Caki2 (cell line): ENCODE measurements at regions not wholly inside any gene's neighbourhood (a gene's known extent, or its start where the extent isn't known, plus 50 kb on each side); places are given as distances from the start of the nearest gene placed in this dataset.

Experiments used
- DNase-seq: peaks from one replicate; pipeline ENCODE4 v3.0.0-alpha.2; 2015; ENCODE audit warnings: low read depth
- in situ Hi-C: cut with HindIII; loops from 2 replicates; pipeline ENCODE4 v1.10.0; 2016; ENCODE audit warnings: low sequenced_read_pairs, low pct_unique_long_range_greater_than_20kb, mixed read lengths

DNA sequence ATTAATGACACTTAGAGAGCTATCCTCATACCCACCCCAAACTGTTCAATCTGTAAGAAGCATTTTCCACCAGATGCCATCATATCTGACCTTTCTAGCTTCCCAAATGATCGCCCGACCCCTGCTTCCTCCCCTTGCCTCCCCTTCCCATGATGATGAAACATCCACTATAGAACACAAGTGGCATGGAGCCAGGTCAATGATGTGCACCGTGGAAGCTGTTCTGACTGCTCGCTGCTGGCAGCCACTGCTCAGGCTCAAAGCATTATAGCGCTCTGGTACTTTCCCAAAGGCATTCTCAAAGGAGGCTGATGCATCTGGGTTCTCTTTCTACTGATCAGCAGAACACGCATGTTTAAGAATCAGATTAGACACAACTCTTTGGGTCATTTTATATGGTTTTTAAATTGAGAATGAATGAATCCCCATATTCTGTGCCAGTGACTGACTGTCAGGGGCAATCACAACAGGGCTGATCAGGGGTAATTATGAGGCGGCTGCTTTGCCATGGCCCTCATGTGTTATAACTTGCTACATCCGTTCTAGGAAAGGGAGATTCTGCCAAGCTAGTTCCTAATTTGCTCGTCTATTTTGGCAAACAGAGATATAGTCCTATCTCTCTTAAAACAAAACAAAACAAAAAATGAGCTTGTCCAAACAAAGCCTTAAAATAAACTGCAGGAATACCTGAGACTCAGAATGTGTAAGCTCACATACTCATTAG lies 343.7 kb downstream of the ENC1 start:
- no peak for DNase-seq

DNA sequence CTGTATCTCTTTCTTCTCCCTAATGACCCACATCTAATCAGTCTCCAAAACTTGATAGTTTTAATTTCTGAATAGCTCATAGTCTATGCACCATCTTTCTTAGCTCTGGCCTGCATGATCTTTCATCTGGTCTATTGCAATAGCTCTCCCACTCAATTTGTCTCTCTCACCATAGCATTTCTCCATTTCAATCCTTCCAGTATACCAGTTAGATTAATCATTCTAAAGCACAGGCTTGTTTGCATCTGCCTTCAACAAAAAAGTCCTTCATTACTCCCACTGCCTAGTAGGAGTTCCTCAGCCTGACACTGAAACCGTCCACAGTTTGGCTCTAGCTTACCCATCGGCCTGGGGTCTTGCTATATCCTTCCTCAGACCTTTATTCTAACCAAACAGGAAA lies 344.9 kb downstream of the ENC1 start:
- in situ Hi-C loops, result no loop called here
- no peak for DNase-seq

More for the DNA sequence above, 343.7 kb downstream of the ENC1 start:
- in situ Hi-C loops, result no loop called here

GRCh38 chr5:74295141-74295540 lies 345.4 kb downstream of the ENC1 start:
- in situ Hi-C loops, result no loop called here

GRCh38 chr5:74294231-74294705 lies 346.3 kb downstream of the ENC1 start:
- in situ Hi-C loops, result no loop called here
- DNase-seq, result no peak

More at GRCh38 chr5:74295141-74295540, 345.4 kb downstream of the ENC1 start:
- no peak for DNase-seq

DNA sequence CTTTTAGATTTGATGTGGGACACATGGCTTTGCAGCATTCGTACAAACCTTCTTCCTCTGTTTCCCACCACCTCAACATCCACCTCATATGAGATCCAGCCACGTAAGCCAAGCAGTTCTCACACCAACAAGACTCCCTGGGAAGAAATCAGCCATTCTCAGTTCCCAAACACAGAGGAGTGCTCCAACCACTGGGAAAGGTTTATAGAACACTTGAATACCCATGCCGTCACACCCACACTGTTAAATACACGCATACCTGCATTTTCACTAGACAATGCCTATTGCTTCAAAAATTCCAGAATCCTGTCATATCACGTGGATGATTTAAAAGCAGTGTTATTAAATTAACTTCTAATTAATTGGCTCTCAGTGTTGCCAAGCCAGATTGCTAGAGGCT lies 347.3 kb downstream of the ENC1 start:
- in situ Hi-C loops, result no loop called here
- DNase-seq, result no peak

DNA sequence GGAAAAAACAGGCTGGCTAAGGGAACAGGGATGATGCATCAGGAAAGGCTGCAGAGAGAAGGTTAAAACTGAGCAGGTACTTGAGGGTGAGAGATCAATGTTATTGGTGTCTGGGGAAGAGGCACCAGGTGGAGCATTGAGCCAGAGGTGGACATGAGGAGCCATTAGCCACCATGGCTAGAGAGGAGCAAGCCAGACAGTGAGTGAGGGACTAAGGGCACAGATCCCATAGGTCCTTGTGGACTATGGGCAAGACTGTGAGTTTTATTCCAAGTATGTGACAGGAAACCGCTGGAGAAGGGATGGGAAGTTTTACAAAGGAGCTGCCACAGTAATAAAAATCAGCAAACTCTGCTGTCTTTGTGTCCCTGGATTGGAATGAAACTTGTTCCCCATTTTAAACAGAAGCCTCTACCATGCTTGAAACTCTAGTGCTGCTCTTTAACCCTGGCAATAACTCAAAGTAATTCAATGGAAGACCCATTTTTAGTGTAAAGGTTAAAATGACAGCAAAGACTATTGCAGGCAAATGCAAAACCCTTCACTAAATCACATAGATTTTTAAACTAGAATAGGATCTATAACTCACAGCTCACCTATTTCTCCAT lies 349.8 kb downstream of the ENC1 start:
- in situ Hi-C loops, result no loop called here
- no peak for DNase-seq

- in situ Hi-C loops, result no loop called here
- no peak for DNase-seq
Measured at GRCh38 chr5:74289691-74290090, 350.8 kb downstream of the ENC1 start.

GRCh38 chr5:74289238-74289637 lies 351.3 kb downstream of the ENC1 start:
- in situ Hi-C loops, result no loop called here
- DNase-seq, result no peak

DNA sequence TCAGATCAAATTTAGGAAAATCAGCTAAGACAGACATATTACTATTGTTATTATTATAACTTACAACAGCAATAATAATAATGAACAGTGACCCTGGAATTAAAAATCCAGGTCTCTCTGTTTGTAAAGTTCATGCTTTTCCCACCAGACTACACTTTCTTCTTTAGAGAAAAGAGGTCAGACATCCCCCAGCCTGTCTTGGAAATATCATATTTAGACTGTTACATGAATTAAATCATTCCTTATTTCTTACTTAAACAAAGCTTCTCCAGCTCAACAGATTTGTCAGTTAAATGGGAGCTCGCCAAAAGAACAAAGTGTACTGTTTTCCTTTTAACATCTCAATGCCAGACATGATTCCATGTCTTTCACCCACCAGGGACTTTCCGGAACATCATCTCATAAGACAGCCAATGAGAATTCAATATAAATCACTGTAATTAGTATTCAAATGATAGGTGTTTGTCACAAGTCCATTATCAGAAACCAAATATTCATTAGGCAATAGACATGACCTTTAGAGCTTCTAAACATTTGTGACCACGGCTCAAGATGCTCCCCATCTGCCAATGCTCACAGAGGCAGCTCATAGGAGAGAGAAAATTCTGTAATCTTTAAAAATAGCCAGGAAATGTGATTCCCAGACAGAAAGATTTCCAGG lies 351.9 kb downstream of the ENC1 start:
- no peak for DNase-seq
- in situ Hi-C loops, result no loop called here

DNA sequence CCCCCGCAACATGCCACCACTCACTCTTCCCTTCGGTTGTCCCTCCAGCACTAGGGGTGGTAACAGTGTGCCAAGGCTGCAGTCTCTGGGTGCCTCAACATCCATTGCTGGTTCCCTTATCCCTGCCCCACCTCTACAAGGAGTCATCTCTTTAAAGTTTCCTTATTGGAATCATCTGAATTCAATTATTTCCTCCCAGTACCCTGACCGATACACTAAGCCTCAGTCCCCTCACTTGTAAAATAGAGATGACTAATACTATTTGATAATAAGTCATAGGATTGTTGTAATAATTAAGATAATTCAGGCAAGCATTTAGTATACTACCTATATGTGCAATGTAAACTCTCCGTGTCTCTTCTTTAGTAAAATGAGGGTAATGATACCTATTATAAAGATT lies 352.5 kb downstream of the ENC1 start:
- in situ Hi-C loops, result no loop called here
- DNase-seq, result no peak

DNA sequence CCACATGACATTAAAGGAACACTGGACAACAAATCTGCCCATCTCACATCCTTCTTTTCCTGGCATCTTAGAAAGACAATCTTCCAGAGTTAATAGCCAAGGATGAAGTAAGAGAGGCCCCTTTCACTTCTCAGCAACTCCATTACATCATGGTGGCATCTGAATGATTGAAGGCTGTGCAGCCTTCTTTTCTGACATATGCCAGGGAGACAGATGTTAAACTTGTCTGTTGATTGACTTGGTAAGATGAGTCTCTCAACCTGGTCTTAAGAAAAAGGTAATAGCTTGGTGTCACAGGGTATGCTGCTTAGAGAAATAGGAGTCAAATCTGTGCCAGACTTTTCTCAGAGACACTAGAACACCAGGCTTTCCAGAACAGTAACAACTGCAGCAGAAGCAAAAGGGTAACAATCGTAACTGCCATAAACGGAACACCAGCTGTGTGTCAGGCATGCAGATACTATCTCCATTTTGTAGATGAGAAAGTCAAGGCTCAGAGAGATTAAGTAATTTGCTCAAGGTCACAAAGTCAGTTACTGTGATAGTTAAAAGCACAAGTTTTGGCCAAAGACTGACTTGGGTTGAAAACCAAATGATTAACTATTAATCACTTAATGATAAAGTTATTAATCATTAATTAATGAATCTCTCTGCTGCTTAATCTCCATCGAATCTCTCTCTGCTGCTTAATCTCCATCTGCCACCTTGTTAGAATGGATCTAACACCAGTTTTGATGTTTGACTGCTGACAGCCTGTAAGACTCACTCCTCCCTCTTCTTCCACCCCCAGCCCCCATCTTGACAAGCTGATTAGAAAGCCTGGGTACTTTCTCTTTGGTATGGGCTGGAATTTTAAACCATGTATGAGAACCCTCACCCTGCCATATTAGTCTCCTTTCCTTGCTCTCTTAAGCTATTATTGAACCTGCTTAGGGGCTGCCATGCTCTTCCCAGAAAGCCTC lies 353.5 kb downstream of the ENC1 start:
- DNase-seq, result no peak
- in situ Hi-C loops, result no loop called here

DNA sequence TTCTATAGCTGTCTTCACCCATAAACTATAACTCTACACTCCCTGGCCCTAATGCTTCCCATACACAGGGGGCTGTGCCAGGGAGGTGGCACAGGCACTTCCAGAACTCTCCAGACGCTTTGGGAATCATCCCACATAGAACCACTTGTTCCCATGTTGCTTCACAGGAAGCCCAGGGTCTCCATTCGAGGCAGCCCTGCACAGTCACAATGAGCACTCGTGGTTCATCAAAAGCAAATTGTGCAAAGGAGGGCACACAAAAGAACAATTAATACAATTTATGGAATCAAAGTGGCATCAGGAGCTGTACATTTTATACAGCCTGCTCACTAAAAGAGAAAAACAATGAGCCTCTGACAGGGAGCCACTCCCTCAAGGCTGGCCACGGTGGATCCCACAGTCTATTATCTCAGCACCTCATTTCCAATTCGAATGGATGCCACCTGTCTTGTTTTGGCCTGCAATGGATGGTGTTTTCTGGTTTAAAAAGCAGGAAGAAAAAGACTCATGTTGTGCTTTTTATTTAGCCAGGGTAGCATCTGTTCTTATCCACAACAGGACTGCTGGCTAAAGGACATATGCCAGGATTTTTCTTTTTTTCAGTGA lies 354.8 kb downstream of the ENC1 start:
- no peak for DNase-seq
- in situ Hi-C loops, result no loop called here

- no peak for DNase-seq
- in situ Hi-C loops, result no loop called here
Measured at GRCh38 chr5:74282490-74282889, 358.0 kb downstream of the ENC1 start.

DNA sequence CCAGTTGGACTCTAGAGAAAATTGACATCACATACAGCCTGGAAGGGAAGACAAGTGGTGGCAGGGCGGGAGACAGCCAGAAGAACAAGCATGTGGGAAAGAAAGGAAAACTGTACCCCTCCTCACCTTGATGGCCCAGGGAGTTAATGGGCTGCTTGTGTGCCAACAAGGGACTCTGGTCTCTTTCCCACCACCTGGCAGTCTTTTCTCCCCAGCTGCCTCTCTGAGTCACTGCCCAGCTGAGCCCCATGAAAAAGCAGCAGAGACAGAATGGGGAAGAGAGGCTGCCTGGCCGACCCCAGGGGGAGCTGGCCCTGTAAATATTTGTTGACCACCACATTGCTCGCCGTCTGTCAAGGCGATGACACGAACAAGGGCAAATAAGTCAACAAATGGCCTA lies 359.4 kb downstream of the ENC1 start:
- no peak for DNase-seq
- in situ Hi-C loops, result no loop called here

GRCh38 chr5:74280306-74280705 lies 360.2 kb downstream of the ENC1 start:
- DNase-seq, result no peak
- in situ Hi-C loops, result no loop called here

GRCh38 chr5:74279244-74279643 lies 361.3 kb downstream of the ENC1 start:
- in situ Hi-C loops, result no loop called here
- DNase-seq, result no peak

GRCh38 chr5:74277418-74277817 lies 363.1 kb downstream of the ENC1 start:
- DNase-seq, result no peak
- in situ Hi-C loops, result no loop called here
